H9 (cell line): ENCODE measurements at regions not wholly inside any gene's neighbourhood (a gene's known extent, or its start where the extent isn't known, plus 50 kb on each side); places are given as distances from the start of the nearest gene placed in this dataset.

Experiments used
- DNase-seq: peaks from one replicate; pipeline ENCODE4 v3.0.0-alpha.2; 2017
- H2AFZ ChIP-seq: one replicate; pipeline ENCODE4 v1.6.1; 2013; ENCODE audit warnings: mild to moderate bottlenecking, low read length, control low read depth, moderate library complexity
- H2AK5ac ChIP-seq: 2 replicates; pipeline ENCODE4 v1.6.1; 2013; ENCODE audit warnings: low read length, control low read depth, mixed read lengths; ENCODE audit not compliant: insufficient read length
- H2BK120ac ChIP-seq: one replicate; pipeline ENCODE4 v1.6.1; 2013; ENCODE audit warnings: low read depth, mild to moderate bottlenecking, low read length, control low read depth, inconsistent platforms; ENCODE audit not compliant: poor library complexity, severe bottlenecking
- H2BK12ac ChIP-seq: 2 replicates; pipeline ENCODE4 v1.6.1; 2013; ENCODE audit warnings: low read length, control low read depth, mixed read lengths, low read depth; ENCODE audit not compliant: insufficient read length
- H2BK15ac ChIP-seq: 2 replicates; pipeline ENCODE4 v1.6.1; 2013; ENCODE audit warnings: low read depth, low read length, control low read depth
- H2BK20ac ChIP-seq: one replicate; pipeline ENCODE4 v1.6.1; 2013; ENCODE audit warnings: low read depth, mild to moderate bottlenecking, low read length, control low read depth, inconsistent platforms; ENCODE audit not compliant: poor library complexity, severe bottlenecking
- H2BK5ac ChIP-seq: 2 replicates; pipeline ENCODE4 v1.6.1; 2013; ENCODE audit warnings: low read length, control low read depth, mixed read lengths; ENCODE audit not compliant: insufficient read length
- H3K14ac ChIP-seq: 2 replicates; pipeline ENCODE4 v1.6.1; 2013; ENCODE audit warnings: low read length, control low read depth; ENCODE audit not compliant: insufficient read depth
- H3K18ac ChIP-seq: 2 replicates; pipeline ENCODE4 v1.6.1; 2013; ENCODE audit warnings: low read depth, mild to moderate bottlenecking, mixed read lengths, low read length, control low read depth; ENCODE audit not compliant: insufficient read length
- H3K23ac ChIP-seq: 2 replicates; pipeline ENCODE4 v1.6.1; 2013; ENCODE audit warnings: low read length, control low read depth, mixed read lengths, low read depth; ENCODE audit not compliant: insufficient read length
- H3K23me2 ChIP-seq: 2 replicates; pipeline ENCODE4 v1.6.1; 2013; ENCODE audit warnings: low read depth, mild to moderate bottlenecking, mixed read lengths, low read length, control low read depth; ENCODE audit not compliant: insufficient read length, poor library complexity, severe bottlenecking
- H3K27ac ChIP-seq: 2 replicates; pipeline ENCODE4 v1.5.1; 2013; ENCODE audit warnings: low read length, control low read depth, mixed read lengths, low read depth; ENCODE audit not compliant: insufficient read length
- H3K27me3 ChIP-seq: 2 replicates; pipeline ENCODE4 v1.6.1; 2013; ENCODE audit warnings: low read length, control low read depth, inconsistent platforms; ENCODE audit not compliant: insufficient read depth
- H3K4ac ChIP-seq: 2 replicates; pipeline ENCODE4 v1.6.1; 2013; ENCODE audit warnings: low read depth, mild to moderate bottlenecking, control low read depth, inconsistent platforms, low read length, moderate library complexity
- H3K4me1 ChIP-seq: 2 replicates; pipeline ENCODE4 v1.6.1; 2013; ENCODE audit warnings: low read length, control low read depth, inconsistent platforms; ENCODE audit not compliant: insufficient read depth
- H3K4me2 ChIP-seq: 2 replicates; pipeline ENCODE4 v1.6.1; 2013; ENCODE audit warnings: low read length, control low read depth, mixed read lengths; ENCODE audit not compliant: insufficient read length, insufficient read depth
- H3K56ac ChIP-seq: 2 replicates; pipeline ENCODE4 v1.6.1; 2013; ENCODE audit warnings: low read depth, mild to moderate bottlenecking, mixed read lengths, low read length, control low read depth; ENCODE audit not compliant: insufficient read length
- H3K79me1 ChIP-seq: 2 replicates; pipeline ENCODE4 v1.6.1; 2013; ENCODE audit warnings: low read depth, mild to moderate bottlenecking, moderate library complexity, low read length, control low read depth, inconsistent platforms; ENCODE audit not compliant: insufficient read depth, poor library complexity, severe bottlenecking
- H3K79me2 ChIP-seq: 2 replicates; pipeline ENCODE4 v1.6.1; 2013; ENCODE audit warnings: low read length, control low read depth, inconsistent platforms; ENCODE audit not compliant: insufficient read depth
- H3K9ac ChIP-seq: 2 replicates; pipeline ENCODE4 v1.6.1; 2013; ENCODE audit warnings: low read length, control low read depth, mixed read lengths; ENCODE audit not compliant: insufficient read length; ENCODE audit errors: extremely low read depth
- H3K9me3 ChIP-seq: one replicate; pipeline ENCODE4 v1.6.1; 2013; ENCODE audit warnings: low read depth, low read length, inconsistent platforms; ENCODE audit not compliant: control insufficient read depth
- H3T11ph ChIP-seq: one replicate; pipeline ENCODE4 v1.6.1; 2013; ENCODE audit warnings: mild to moderate bottlenecking, low read length, control low read depth, inconsistent platforms
- H4K20me1 ChIP-seq: one replicate; pipeline ENCODE4 v1.6.1; 2013; ENCODE audit not compliant: control insufficient read depth, insufficient read length, insufficient read depth
- H4K5ac ChIP-seq: 2 replicates; pipeline ENCODE4 v1.6.1; 2013; ENCODE audit warnings: low read depth, mild to moderate bottlenecking, mixed read lengths, low read length, control low read depth; ENCODE audit not compliant: insufficient read length
- H4K8ac ChIP-seq: replicated peaks from 2 replicates; pipeline ENCODE4 v1.6.1; 2013; ENCODE audit warnings: low read length, control low read depth, mixed read lengths, low read depth; ENCODE audit not compliant: insufficient read length
- H4K91ac ChIP-seq: 2 replicates; pipeline ENCODE4 v1.6.1; 2013; ENCODE audit warnings: low read depth, mild to moderate bottlenecking, moderate library complexity, mixed read lengths, low read length, control low read depth; ENCODE audit not compliant: insufficient read length
- H3K27ac Mint-ChIP-seq, 3 experiments: 2 replicates in 2 of 3; 3 replicates in 1 of 3; pipeline ENCODE4 v1.8.0; 2020 to 2021; ENCODE audit warnings: mixed read lengths in 3 of 3, mild to moderate bottlenecking in 1 of 3, moderate library complexity in 1 of 3
- H3K27me3 Mint-ChIP-seq: 2 replicates; pipeline ENCODE4 v1.8.0; 2021; ENCODE audit warnings: low read depth, mild to moderate bottlenecking, moderate library complexity, mixed read lengths
- H3K36me3 Mint-ChIP-seq, 3 experiments: 2 replicates in 2 of 3; 3 replicates in 1 of 3; pipeline ENCODE4 v1.8.0; 2020 to 2021; ENCODE audit warnings: low read depth in 3 of 3, mixed read lengths in 3 of 3; ENCODE audit not compliant: insufficient read depth in 1 of 3
- H3K4me1 Mint-ChIP-seq, 2 experiments: 2 replicates each; pipeline ENCODE4 v1.8.0; 2020; ENCODE audit warnings: mixed read lengths in 2 of 2
- H3K4me3 Mint-ChIP-seq, 2 experiments: 2 replicates in 1 of 2; 3 replicates in 1 of 2; pipeline ENCODE4 v1.8.0; 2020 to 2021; ENCODE audit warnings: mild to moderate bottlenecking in 2 of 2, mixed read lengths in 2 of 2, moderate library complexity in 1 of 2
- H3K9me3 Mint-ChIP-seq, 2 experiments: 2 replicates in 1 of 2; 3 replicates in 1 of 2; pipeline ENCODE4 v1.8.0; 2020; ENCODE audit warnings: mild to moderate bottlenecking in 2 of 2, mixed read lengths in 2 of 2, moderate library complexity in 1 of 2
- WGBS: extraction: QIAGEN DNeasy Blood & Tissue Kit; methylation state at CpG from one replicate; pipeline ENCODE4 v1.1.7; 2013; ENCODE audit warnings: missing lambda C conversion rate, low lambda C conversion rate, mixed read lengths; ENCODE audit not compliant: insufficient read length; ENCODE audit errors: extremely low coverage; 5-methylcytosine and 5-hydroxymethylcytosine counted together
- TF ChIP-seq, protein P1 (sequence below): fragments of 200-600 bp; sonication (generic); conservative IDR thresholded peaks from 3 replicates; pipeline ENCODE4 v1.8.0; 2021; ENCODE audit warnings: antibody characterized with exemption, mild to moderate bottlenecking

DNA sequence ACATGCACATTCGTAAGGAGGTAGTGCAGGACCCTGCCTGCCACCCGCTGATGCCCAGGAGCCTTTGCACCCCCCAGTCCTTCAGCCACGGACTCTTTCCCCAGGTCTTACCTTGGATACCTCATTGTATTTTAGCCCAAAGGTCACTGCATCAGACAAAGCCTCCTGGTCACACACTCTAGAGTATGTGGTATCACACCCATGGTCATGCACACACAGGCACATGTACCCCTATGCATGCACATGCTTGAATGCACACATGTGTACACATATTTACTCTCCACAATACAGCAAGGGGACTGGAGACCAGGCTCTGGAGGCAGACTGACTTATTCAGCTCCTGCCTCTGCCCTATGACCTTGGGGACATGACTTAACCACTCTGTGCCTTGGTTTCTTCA is 357.5 kb downstream of the C16orf95 start:
- Histone ChIP-seq H3K9ac (no peak overlapping the region), H2BK12ac (no peak overlapping the region), H2AK5ac (no peak overlapping the region), H2BK15ac (no peak overlapping the region), H3K4me2 (no peak overlapping the region), H3K4me1 (no peaks in the 10 kb centered on the region), H3K79me2 (no peaks in the 10 kb centered on the region), H3K9me3 (no peaks in the 10 kb centered on the region), H3K56ac (no peak overlapping the region), H3K14ac (no peak overlapping the region), H2BK120ac (no peak overlapping the region), H3K79me1 (no peaks in the 10 kb centered on the region), H2AFZ (no peak overlapping the region), H2BK20ac (no peak overlapping the region), H4K5ac (no peak overlapping the region), H4K20me1 (no peaks in the 10 kb centered on the region), H3K23ac (no peak overlapping the region), H4K8ac (no peak overlapping the region), H3K4ac (no peak overlapping the region), H3T11ph (no peak overlapping the region), H3K23me2 (no peaks in the 10 kb centered on the region), H3K27me3 (no peaks in the 10 kb centered on the region), H3K18ac (no peak overlapping the region), H4K91ac (no peak overlapping the region), H2BK5ac (no peak overlapping the region), H3K27ac (no peak overlapping the region)
- Mint-ChIP-seq H3K27ac (peak overlapping the region in 1 of 3 experiments; percentile 48; a peak in 2 of 7 replicates), H3K9me3 (no peaks in the 10 kb centered on the region; a peak in 1 of 5 replicates), H3K4me3 (no peak overlapping the region; a peak in 1 of 5 replicates), H3K4me1 (peaks cover 0 to under 1% of the 10 kb centered on the region in 2 experiments; a peak in 1 of 4 replicates), H3K27me3 (peaks cover 7% of the 10 kb centered on the region; the same call in 1 of the 2 replicates), H3K36me3 (no peaks in the 10 kb centered on the region)
- TF ChIP-seq, protein P1, sequence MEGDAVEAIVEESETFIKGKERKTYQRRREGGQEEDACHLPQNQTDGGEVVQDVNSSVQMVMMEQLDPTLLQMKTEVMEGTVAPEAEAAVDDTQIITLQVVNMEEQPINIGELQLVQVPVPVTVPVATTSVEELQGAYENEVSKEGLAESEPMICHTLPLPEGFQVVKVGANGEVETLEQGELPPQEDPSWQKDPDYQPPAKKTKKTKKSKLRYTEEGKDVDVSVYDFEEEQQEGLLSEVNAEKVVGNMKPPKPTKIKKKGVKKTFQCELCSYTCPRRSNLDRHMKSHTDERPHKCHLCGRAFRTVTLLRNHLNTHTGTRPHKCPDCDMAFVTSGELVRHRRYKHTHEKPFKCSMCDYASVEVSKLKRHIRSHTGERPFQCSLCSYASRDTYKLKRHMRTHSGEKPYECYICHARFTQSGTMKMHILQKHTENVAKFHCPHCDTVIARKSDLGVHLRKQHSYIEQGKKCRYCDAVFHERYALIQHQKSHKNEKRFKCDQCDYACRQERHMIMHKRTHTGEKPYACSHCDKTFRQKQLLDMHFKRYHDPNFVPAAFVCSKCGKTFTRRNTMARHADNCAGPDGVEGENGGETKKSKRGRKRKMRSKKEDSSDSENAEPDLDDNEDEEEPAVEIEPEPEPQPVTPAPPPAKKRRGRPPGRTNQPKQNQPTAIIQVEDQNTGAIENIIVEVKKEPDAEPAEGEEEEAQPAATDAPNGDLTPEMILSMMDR = no peak
- no CpG with 5 or more reads among the region's 3 CpGs for WGBS
- DNase-seq = no peak
